ENCODE measurements at regions not wholly inside any gene's neighbourhood (a gene's known extent, or its start where the extent isn't known, plus 50 kb on each side); places are given as distances from the start of the nearest gene placed in this dataset.

DNA sequence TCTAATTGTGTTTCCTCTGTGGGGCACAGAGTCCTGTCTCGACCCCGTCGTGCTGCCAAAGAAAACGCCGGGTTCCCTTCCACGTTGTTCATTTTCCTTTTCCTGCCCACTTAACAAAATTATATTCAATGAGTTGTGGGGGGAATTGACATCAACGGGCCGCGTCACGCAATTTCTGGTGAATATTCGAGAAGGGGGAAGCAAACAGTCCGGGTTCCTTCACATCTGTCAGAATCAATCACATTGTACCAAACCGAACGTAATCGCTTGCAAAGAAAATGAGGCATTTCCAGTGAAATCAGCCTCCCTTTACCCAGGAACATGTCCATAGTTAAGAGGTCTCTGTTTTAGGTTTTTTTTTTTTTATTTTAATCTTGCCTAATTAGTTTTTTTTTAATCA, 243.5 kb downstream of the SHOX start:
- 9 to 19% (median 13%) methylated on average over 15 of the region's 15 CpGs for WGBS, 3 donors
- no peak overlapping the region for H3K4me3 ChIP-seq

DNA sequence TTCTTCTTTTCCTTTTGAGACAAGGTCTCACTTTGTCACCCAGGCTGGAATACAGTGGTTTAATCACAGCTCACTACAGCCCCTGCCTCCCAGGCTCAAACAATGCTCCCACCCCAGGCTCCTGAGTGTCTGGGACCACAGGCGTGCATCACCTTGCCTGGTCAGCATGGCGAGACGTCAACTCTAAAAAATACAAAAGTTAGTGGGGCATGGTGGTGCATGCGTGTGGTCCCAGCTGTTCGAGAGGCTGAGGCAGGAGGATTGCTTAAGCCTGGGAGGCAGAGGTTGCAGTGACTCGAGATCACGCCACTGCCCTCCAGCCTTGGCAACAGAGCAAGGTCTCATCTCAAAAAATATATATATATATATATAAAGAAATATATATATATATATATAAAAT, 242.4 kb downstream of the SHOX start:
- WGBS, 3 donors = 65 to 85% (median 71%) methylated on average over 7 of the region's 7 CpGs
- intact Hi-C loops (cut with DNase I) = no loop called here
- TF ChIP-seq, protein P1, sequence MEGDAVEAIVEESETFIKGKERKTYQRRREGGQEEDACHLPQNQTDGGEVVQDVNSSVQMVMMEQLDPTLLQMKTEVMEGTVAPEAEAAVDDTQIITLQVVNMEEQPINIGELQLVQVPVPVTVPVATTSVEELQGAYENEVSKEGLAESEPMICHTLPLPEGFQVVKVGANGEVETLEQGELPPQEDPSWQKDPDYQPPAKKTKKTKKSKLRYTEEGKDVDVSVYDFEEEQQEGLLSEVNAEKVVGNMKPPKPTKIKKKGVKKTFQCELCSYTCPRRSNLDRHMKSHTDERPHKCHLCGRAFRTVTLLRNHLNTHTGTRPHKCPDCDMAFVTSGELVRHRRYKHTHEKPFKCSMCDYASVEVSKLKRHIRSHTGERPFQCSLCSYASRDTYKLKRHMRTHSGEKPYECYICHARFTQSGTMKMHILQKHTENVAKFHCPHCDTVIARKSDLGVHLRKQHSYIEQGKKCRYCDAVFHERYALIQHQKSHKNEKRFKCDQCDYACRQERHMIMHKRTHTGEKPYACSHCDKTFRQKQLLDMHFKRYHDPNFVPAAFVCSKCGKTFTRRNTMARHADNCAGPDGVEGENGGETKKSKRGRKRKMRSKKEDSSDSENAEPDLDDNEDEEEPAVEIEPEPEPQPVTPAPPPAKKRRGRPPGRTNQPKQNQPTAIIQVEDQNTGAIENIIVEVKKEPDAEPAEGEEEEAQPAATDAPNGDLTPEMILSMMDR (IDR thresholded peaks at IDR 0.05) = no peak

More for the DNA sequence above, 243.5 kb downstream of the SHOX start:
- H3K27me3 ChIP-seq (ENCODE audit: insufficient read depth in 3 of 3, low read length in 2 of 3) = no peaks in the 10 kb centered on the region
- H3K27ac ChIP-seq = no peak overlapping the region
- TF ChIP-seq, protein P1 (IDR thresholded peaks at IDR 0.05) = no peak
- intact Hi-C loops (cut with DNase I) = no loop called here
- no peaks in the 10 kb centered on the region for H3K9me3 ChIP-seq
- no peaks in the 10 kb centered on the region for H3K36me3 ChIP-seq (ENCODE audit: insufficient read depth in 1 of 2, low read depth in 1 of 2)
- no peak for ATAC-seq
- H3K4me1 ChIP-seq = no peaks in the 10 kb centered on the region
- no peak for DNase-seq

DNA sequence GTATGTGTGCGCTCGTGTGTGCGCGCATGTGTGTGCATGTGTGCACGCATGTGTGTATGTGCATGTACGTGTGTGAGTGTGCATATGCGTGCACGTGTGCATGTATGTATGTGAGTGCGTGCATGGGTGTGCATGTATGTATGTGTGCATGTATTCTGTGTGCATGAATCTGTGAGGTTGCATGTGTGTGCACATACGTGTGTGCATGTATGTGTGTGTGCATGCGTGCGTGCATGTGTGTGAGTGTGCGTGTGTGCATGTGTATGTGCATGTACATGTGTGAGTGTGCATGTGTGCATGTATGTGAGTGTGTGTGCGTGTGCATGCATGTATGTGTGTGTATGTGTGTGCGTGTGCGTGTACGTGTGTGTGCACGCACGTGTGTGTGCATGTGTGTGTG, 241.5 kb downstream of the SHOX start:
- 89 to 94% (median 91%) methylated on average over 19 of the region's 19 CpGs for WGBS, 3 donors
- TF ChIP-seq, protein P1 (IDR thresholded peaks at IDR 0.05) = no peak
- ATAC-seq = no peak
- intact Hi-C loops (cut with DNase I) = no loop called here
- no peaks in the 10 kb centered on the region for H3K9me3 ChIP-seq
- H3K4me3 ChIP-seq = no peak overlapping the region
- no peaks in the 10 kb centered on the region for H3K4me1 ChIP-seq
- no peak overlapping the region for H3K27ac ChIP-seq
- H3K36me3 ChIP-seq (ENCODE audit: insufficient read depth in 1 of 2, low read depth in 1 of 2) = no peaks in the 10 kb centered on the region
- peaks cover 0 to 8% (median 0%) of the 10 kb centered on the region in 3 donors for H3K27me3 ChIP-seq (ENCODE audit: insufficient read depth in 3 of 3, low read length in 2 of 3)
- DNase-seq = no peak

More for the DNA sequence above, 242.4 kb downstream of the SHOX start:
- Histone ChIP-seq H3K4me1 (no peaks in the 10 kb centered on the region), H3K9me3 (no peaks in the 10 kb centered on the region), H3K27me3 (ENCODE audit: insufficient read depth in 3 of 3, low read length in 2 of 3) (peaks cover 0 to under 1% (median 0%) of the 10 kb centered on the region in 3 donors), H3K4me3 (no peak overlapping the region), H3K36me3 (ENCODE audit: insufficient read depth in 1 of 2, low read depth in 1 of 2) (no peaks in the 10 kb centered on the region), H3K27ac (no peak overlapping the region)
- DNase-seq = no peak
- ATAC-seq = no peak

DNA sequence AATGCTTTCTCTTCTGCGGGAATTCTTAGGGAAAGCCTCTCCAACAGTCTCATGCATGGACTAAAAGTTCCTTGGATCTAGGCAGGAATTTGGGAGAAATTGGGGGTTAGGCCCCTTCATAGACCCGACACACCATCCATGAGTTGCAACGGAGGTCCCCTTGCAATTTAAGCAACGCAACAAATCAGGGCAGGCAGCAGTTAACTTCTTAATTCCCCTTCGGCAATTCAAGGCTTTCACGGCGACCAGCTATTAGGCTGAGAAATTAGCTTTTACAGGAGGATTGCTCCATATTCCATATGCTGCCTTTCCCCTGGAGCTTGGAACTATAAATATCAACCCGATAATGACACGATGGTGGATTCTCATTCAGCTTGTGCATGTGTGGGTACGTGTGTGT, 241.0 kb downstream of the SHOX start:
- intact Hi-C loops (cut with DNase I) = no loop called here
- TF ChIP-seq, protein P1 (IDR thresholded peaks at IDR 0.05) = no peak
- DNase-seq (no peak), ATAC-seq (no peak)
- Histone ChIP-seq H3K4me3 (no peak overlapping the region), H3K4me1 (no peaks in the 10 kb centered on the region), H3K27me3 (ENCODE audit: insufficient read depth in 3 of 3, low read length in 2 of 3) (peaks cover 0 to 8% (median 0%) of the 10 kb centered on the region in 3 donors), H3K27ac (no peak overlapping the region), H3K36me3 (ENCODE audit: insufficient read depth in 1 of 2, low read depth in 1 of 2) (no peaks in the 10 kb centered on the region), H3K9me3 (no peaks in the 10 kb centered on the region)
- WGBS, 3 donors = 34 to 50% (median 39%) methylated on average over 10 of the region's 10 CpGs

DNA sequence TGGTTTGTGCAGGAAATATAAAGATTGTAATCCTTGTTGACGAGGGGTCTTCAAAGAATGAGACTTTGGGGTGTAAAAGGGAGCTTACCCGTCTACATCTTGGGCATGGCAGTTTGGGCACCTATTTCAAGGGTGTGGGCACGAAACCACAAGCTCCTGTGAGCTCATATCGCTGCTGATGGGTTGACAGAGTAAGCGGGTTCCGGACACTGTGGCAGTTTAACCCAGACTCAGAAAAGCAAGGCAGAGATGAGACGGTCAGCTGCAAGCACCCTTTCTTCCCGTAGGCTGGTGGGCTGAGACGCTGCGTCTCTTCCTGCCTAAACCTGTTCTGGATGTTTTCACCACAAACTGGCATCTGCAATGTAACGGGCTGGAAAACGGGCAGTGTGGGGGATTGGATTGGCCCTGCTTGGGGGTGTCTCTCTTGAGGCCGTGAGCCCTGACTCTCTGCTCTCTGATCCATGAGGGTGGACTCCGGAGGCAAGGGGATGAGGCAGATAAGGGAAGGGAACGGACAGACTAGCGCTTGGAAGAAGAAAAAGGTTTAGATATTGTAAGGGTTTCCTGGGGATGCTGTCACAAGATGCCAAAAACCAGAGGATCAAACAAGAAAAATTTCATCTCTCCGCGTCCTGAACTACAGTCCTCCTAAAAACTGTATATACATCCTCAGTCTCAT, 237.5 kb downstream of the SHOX start:
- H3K27me3 ChIP-seq (ENCODE audit: insufficient read depth in 3 of 3, low read length in 2 of 3) = peaks cover 0 to 13% (median 0%) of the 10 kb centered on the region in 3 donors
- TF ChIP-seq, protein P1 (IDR thresholded peaks at IDR 0.05) = no peak
- ATAC-seq = no peak
- no peak for DNase-seq
- intact Hi-C loops (cut with DNase I) = no loop called here
- no peaks in the 10 kb centered on the region for H3K36me3 ChIP-seq (ENCODE audit: insufficient read depth in 1 of 2, low read depth in 1 of 2)
- no peak overlapping the region for H3K4me3 ChIP-seq
- H3K27ac ChIP-seq = no peak overlapping the region
- no peaks in the 10 kb centered on the region for H3K4me1 ChIP-seq
- WGBS, 3 donors = 52 to 57% (median 57%) methylated on average over 18 of the region's 18 CpGs
- no peaks in the 10 kb centered on the region for H3K9me3 ChIP-seq
